Esophagus squamous epithelium (tissue), 5 donors: ENCODE measurements at regions not wholly inside any gene's neighbourhood (a gene's known extent, or its start where the extent isn't known, plus 50 kb on each side); places are given as distances from the start of the nearest gene placed in this dataset.
A peak's percentile ranks its signal among the peaks of the same experiment; 100 is the strongest.

Experiments used
- DNase-seq: peaks from one replicate; lab custom pipeline; 2025; lab: John Stamatoyannopoulos, UW
- H3K27ac ChIP-seq, 4 donors: fragments of 200-600 bp; sonication (generic); one replicate each; pipeline ENCODE4 v1.5.1; 2016 to 2019; ENCODE audit warnings: mild to moderate bottlenecking in 1 of 4
- H3K27me3 ChIP-seq, 4 donors: fragments of 200-600 bp; sonication (generic); 1 replicate in 3 of 4; 2 replicates in 1 of 4; pipeline versions ENCODE4 v1.5.1 to v1.6.0; 2017 to 2021; ENCODE audit warnings: antibody characterized with exemption in 1 of 4
- H3K36me3 ChIP-seq, 3 donors: fragments of 200-600 bp; sonication (generic); one replicate each; pipeline ENCODE4 v1.5.1; 2016 to 2019
- H3K4me1 ChIP-seq, 3 donors: fragments of 200-600 bp; sonication (generic); one replicate each; pipeline ENCODE4 v1.5.1; 2017 to 2019
- H3K4me3 ChIP-seq, 4 donors: fragments of 200-600 bp; sonication (generic); 1 replicate in 3 of 4; 2 replicates in 1 of 4; pipeline ENCODE4 v1.5.1; 2016 to 2019; ENCODE audit warnings: mild to moderate bottlenecking in 2 of 4, moderate library complexity in 1 of 4
- H3K9me3 ChIP-seq, 3 donors: fragments of 200-600 bp; sonication (generic); one replicate each; pipeline ENCODE4 v1.5.1; 2016 to 2019
- POLR2A ChIP-seq, 4 donors: fragments of 450-650 bp; IDR thresholded peaks; one replicate each; pipeline ENCODE4 v1.6.1; 2017; ENCODE audit warnings: antibody characterized with exemption in 4 of 4, mild to moderate bottlenecking in 4 of 4, moderate library complexity in 3 of 4
- WGBS, 2 donors: methylation state at CpG; one replicate each; pipeline ENCODE4 v1.1.5; 2018; 5-methylcytosine and 5-hydroxymethylcytosine counted together
- intact Hi-C: fragments of 100-400 bp; cut with DNase I; formaldehyde crosslinking; loops from one replicate; pipeline ENCODE4 v1.15.0; 2022
- TF ChIP-seq, protein P1 (sequence below), 6 experiments: fragments of 450-650 bp in 4 of 6; fragments of 200-600 bp in 2 of 6; sonication (generic) in 2 of 6; IDR thresholded peaks; one replicate each; pipeline ENCODE4 v1.5.1; 2016 to 2019; ENCODE audit warnings: antibody characterized with exemption in 6 of 6, mild to moderate bottlenecking in 4 of 6, moderate library complexity in 4 of 6
- donor health status: DM: yes; HTN: yes; CAD: no.

DNA sequence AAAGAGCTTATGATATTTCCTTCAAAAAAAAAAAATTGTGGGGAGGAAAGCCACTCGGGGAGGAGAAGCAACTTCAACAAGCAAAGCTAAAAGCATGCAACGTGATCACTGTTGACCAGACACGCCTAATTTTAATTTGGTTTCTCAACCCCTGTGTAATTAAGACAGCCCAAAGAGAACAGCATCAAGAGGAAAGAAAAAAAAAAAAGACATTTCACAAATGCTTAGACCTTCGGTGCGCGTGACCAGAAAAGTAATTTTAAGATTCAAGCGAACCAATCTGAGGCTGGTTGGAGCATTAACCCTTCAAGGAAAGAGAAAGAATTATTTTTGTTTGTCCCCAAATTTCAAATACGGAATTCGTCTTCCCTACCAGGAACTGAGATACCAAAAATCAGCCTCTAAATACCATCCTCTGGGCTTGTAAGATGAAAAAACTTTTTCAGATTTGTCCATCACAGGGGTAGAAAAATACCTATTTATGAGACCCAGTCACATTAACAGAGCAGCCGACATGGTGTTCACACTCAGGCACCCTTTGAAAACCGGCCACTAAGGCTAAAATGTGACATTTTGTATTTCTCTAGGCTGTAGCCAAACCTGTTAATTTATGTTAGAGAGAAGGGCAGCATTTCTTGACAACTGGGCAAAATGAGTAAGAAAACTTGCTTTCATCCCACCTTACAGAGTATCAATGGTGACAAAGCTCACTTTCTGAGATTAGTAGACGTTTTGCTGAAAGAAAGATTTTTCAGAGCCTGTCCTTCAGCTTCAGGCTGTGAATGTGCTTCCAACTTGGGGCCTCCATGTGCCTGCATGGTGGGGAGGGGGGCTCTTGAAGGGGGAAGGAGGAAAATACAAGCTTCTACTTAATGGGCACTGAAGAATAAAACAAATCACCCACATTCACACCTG is 179.9 kb upstream of the KLF14 start:
- H3K9me3 ChIP-seq: no peaks in the 10 kb centered on the region
- H3K27ac ChIP-seq: peak overlapping the region; percentile 87 to 96 (median 93)
- H3K36me3 ChIP-seq: no peaks in the 10 kb centered on the region
- no peak for DNase-seq
- H3K4me3 ChIP-seq: peak overlapping the region; percentile 30 to 65 (median 47)
- intact Hi-C loops: no loop called here
- H3K27me3 ChIP-seq: no peaks in the 10 kb centered on the region
- 15 to 22% methylated on average over 12 of the region's 12 CpGs for WGBS, 2 donors
- H3K4me1 ChIP-seq: peaks cover 68 to 99% (median 82%) of the 10 kb centered on the region in 3 donors
- TF ChIP-seq, protein P1, sequence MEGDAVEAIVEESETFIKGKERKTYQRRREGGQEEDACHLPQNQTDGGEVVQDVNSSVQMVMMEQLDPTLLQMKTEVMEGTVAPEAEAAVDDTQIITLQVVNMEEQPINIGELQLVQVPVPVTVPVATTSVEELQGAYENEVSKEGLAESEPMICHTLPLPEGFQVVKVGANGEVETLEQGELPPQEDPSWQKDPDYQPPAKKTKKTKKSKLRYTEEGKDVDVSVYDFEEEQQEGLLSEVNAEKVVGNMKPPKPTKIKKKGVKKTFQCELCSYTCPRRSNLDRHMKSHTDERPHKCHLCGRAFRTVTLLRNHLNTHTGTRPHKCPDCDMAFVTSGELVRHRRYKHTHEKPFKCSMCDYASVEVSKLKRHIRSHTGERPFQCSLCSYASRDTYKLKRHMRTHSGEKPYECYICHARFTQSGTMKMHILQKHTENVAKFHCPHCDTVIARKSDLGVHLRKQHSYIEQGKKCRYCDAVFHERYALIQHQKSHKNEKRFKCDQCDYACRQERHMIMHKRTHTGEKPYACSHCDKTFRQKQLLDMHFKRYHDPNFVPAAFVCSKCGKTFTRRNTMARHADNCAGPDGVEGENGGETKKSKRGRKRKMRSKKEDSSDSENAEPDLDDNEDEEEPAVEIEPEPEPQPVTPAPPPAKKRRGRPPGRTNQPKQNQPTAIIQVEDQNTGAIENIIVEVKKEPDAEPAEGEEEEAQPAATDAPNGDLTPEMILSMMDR (IDR thresholded peaks at IDR 0.05): peak in 1 of 6 experiments; percentile 1
- no peak for TF ChIP-seq POLR2A (IDR thresholded peaks at IDR 0.05)

DNA sequence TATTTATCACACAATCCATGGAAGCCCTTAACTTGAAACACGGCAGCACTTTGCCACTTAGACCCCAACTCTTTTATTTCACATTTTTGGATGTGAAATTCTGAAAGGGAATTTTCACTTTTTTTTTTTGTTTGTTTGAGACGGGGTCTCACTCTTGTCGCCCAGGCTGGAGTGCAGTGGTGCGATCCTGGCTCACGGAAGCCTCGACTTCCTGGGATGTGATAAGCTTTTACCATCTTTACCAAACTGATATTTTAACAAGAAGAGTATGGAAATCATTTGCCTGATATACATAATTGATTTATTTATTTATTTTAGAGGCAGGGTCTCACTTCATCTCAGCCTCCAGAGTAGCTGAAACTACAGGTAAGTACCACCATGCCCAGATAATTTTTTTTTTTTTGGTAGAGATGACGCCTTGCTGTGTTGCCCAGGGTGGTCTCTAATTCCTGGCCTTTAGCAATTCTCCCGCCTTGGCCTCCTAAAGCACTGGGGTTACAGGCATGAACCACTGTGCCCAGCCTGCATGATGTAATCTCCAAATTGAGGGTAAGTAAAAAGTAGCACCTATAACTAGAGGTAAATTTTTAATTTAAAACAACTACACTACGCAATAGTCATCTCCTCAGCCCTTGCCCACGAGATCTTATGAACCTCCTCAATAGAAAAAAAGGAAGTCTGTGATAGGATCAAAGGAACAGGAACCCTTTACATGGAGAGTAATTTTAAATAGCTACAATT is 180.7 kb upstream of the KLF14 start:
- 81 to 86% methylated on average over 10 of the region's 10 CpGs for WGBS, 2 donors
- H3K4me1 ChIP-seq: peaks cover 62 to 99% (median 78%) of the 10 kb centered on the region in 3 donors
- no peak for DNase-seq
- H3K9me3 ChIP-seq: no peaks in the 10 kb centered on the region
- H3K27me3 ChIP-seq: no peaks in the 10 kb centered on the region
- peak overlapping the region; percentile 87 to 96 (median 93) for H3K27ac ChIP-seq
- TF ChIP-seq, protein P1 (IDR thresholded peaks at IDR 0.05): no peak
- no peak for TF ChIP-seq POLR2A (IDR thresholded peaks at IDR 0.05)
- no peak overlapping the region for H3K4me3 ChIP-seq
- intact Hi-C loops: no loop called here
- no peaks in the 10 kb centered on the region for H3K36me3 ChIP-seq

DNA sequence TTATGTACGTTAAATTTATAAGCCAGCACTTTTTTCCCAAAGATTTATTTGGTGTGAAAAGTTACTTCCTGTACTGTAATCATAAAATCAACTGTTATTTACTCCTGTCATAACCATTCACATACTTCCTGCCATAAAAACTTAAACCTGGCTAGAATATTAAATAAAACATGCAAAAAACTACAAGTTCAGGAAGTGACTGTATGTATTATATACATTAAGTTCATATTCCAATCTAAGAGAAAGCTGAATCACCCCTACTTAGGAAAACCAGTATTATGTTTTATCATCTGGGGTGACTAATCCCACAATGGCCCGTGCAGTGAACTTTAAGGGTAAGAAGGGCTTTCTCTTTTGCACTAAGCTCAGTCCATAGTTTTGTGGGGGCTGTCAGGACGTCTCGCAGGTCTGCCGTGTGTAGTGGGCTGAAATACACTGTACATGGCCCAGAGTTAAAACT is 183.7 kb upstream of the KLF14 start:
- H3K9me3 ChIP-seq: no peaks in the 10 kb centered on the region
- WGBS, 2 donors: 44 to 45% methylated on average over 5 of the region's 5 CpGs
- DNase-seq: no peak
- intact Hi-C loops: no loop called here
- H3K27ac ChIP-seq: peak overlapping the region; percentile 79 to 96 (median 90)
- peaks cover 52 to 99% (median 68%) of the 10 kb centered on the region in 3 donors for H3K4me1 ChIP-seq
- H3K36me3 ChIP-seq: peaks cover 0 to 7% (median 0%) of the 10 kb centered on the region in 3 donors
- TF ChIP-seq, protein P1 (IDR thresholded peaks at IDR 0.05): no peak
- no peak for TF ChIP-seq POLR2A (IDR thresholded peaks at IDR 0.05)
- no peaks in the 10 kb centered on the region for H3K27me3 ChIP-seq
- no peak overlapping the region for H3K4me3 ChIP-seq

DNA sequence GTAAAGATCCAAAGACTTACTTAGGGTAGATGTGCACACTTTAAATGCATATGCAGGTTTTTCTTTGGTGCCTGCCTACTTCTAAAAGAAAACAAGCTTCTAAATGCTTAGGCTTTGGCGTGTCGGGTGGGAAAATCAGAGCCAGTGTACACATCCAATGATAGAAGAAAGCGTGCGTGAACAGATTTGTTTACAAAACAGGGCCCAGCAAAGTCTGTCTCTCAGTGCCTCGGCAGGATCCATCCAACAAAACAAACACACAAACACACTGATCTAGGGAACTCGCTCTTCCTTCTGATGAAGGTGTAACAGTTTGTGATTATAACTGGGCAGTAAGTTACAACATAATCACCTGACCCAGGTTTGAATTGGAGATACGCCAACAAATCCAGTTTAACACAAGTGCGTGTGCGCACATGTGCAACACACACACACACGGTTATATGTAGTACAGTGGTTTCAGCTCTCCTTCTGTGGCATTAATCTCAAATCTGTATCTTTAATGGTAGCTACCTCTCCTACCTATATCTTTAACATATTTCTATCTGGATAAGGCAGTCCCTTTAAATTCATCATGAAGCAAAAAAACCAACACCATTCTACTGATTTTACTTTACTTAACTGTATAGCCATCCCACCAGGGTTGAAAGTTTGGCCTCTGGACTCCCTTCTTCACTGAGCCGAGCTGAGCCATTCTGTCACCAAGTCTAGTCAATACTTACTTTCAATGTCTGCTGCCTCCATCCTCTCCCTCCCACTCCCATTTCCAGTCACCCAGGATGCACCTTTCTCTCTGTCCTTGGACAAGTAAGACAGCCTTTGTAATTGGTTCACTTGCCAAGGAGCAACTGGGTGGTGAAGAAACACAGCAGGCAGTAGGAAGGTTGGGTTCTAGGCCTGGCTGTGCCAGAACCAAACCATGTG is 184.4 kb upstream of the KLF14 start:
- Histone ChIP-seq H3K27ac (peak overlapping the region; percentile 79 to 96 (median 90)), H3K27me3 (no peaks in the 10 kb centered on the region), H3K9me3 (no peaks in the 10 kb centered on the region), H3K36me3 (peaks cover 0 to 7% (median 0%) of the 10 kb centered on the region in 3 donors), H3K4me1 (peaks cover 49 to 99% (median 67%) of the 10 kb centered on the region in 3 donors), H3K4me3 (no peak overlapping the region)
- no peak for TF ChIP-seq POLR2A (IDR thresholded peaks at IDR 0.05)
- TF ChIP-seq, protein P1 (IDR thresholded peaks at IDR 0.05): no peak
- 55 to 60% methylated on average over 11 of the region's 11 CpGs for WGBS, 2 donors
- DNase-seq: no peak
- intact Hi-C loops: no loop called here
